Fibroblast of the aortic adventitia (primary cell): ENCODE measurements at regions not wholly inside any gene's neighbourhood (a gene's known extent, or its start where the extent isn't known, plus 50 kb on each side); places are given as distances from the start of the nearest gene placed in this dataset.

Source experiments
- DNase-seq: peaks from one replicate; pipeline ENCODE4 v3.0.0-alpha.2; 2010; ENCODE audit warnings: low read depth
- H3K4me3 ChIP-seq: 2 replicates; pipeline ENCODE4 v1.5.1; 2011; ENCODE audit warnings: low read depth, mild to moderate bottlenecking, control low read depth, low read length, moderate library complexity
- CTCF ChIP-seq: IDR thresholded peaks from 2 replicates; pipeline ENCODE4 v1.5.1; 2011; ENCODE audit warnings: mild to moderate bottlenecking, low read length, control low read depth, inconsistent platforms; ENCODE audit not compliant: insufficient read depth

- TF ChIP-seq CTCF, result no peak
- H3K4me3 ChIP-seq, result no peak overlapping the region
- no peak for DNase-seq
Observed at GRCh38 chr11:27193434-27194225, 153.0 kb downstream of the BBOX1 start.

GRCh38 chr11:27192184-27192583 lies 151.6 kb downstream of the BBOX1 start:
- no peak for DNase-seq
- no peak for TF ChIP-seq CTCF
- H3K4me3 ChIP-seq, result no peak overlapping the region

GRCh38 chr11:27191639-27192038 lies 151.0 kb downstream of the BBOX1 start:
- TF ChIP-seq CTCF, result no peak
- DNase-seq, result no peak
- no peak overlapping the region for H3K4me3 ChIP-seq

- DNase-seq, result no peak
- H3K4me3 ChIP-seq, result no peak overlapping the region
- TF ChIP-seq CTCF, result no peak
Observed at GRCh38 chr11:27188696-27189095, 148.1 kb downstream of the BBOX1 start.

- no peak for DNase-seq
- TF ChIP-seq CTCF, result no peak
Observed at GRCh38 chr11:27187848-27188621, 147.4 kb downstream of the BBOX1 start.

GRCh38 chr11:27187075-27187847 lies 146.6 kb downstream of the BBOX1 start:
- no peak for DNase-seq
- H3K4me3 ChIP-seq, result no peak overlapping the region
- TF ChIP-seq CTCF, result no peak

More at GRCh38 chr11:27187848-27188621, 147.4 kb downstream of the BBOX1 start:
- no peak overlapping the region for H3K4me3 ChIP-seq
